ENCODE measurements at regions not wholly inside any gene's neighbourhood (a gene's known extent, or its start where the extent isn't known, plus 50 kb on each side); places are given as distances from the start of the nearest gene placed in this dataset.
"Not testable (repeated sequence)": the region's sequence is repeated elsewhere in the genome, so short reads cannot be mapped to it uniquely, and the experiment has no call there.

DNA sequence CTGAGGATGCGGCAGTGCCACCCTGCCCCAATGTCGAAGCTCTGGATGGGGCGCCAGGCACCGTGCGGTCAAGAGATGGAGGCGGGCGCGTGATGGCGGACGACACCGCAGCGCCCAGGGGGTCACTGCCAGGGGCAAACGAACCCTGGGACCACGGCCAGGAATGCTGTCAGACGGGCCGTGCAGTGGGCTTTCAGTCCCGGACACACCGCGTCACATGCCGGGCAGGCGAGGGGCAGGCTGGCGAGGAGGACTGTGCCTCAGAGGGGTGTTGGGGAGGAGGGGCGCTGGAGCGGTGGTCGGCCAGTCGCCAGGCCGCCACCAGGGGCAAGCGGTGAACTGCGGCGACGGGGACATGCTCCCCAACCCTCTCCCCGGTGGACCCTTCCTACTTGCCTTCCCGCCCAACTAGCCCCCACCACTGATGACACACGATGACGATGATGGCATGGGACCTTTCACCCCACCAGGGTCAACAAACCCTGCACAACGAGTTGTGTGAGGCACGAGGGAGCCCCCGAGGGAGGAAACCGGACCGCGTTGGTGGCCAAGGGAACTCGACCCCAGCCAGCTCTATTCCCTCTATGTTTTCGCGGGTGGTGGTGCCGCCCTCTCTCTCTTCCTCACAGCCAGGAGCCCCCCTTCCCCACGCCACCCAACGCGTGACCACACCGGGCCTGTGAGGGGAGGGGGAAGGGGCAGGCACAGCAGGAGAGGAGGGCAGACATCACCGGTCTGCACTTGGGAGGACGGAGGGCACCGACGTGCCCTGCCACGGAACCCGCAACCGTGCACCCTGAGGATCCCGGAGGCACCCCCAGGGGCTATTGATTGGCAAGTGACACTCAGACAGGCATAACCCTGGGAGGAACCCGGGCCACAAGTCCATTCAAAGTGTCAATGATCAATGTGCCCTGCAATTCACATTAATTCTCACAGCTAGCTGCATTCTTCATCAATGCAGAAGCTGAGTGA is 1960.9 kb upstream of the DEFB115 start:
- in situ Hi-C loops (cut with HindIII; ENCODE audit: low pct_unique_long_range_greater_than_20kb, low sequenced_read_pairs): no loop called here
- no peak for DNase-seq (ENCODE audit: low read depth in 1 of 2, low spot score in 1 of 2)
- TF ChIP-seq JUND (IDR thresholded peaks at IDR 0.05; ENCODE audit: low read depth): no peak

DNA sequence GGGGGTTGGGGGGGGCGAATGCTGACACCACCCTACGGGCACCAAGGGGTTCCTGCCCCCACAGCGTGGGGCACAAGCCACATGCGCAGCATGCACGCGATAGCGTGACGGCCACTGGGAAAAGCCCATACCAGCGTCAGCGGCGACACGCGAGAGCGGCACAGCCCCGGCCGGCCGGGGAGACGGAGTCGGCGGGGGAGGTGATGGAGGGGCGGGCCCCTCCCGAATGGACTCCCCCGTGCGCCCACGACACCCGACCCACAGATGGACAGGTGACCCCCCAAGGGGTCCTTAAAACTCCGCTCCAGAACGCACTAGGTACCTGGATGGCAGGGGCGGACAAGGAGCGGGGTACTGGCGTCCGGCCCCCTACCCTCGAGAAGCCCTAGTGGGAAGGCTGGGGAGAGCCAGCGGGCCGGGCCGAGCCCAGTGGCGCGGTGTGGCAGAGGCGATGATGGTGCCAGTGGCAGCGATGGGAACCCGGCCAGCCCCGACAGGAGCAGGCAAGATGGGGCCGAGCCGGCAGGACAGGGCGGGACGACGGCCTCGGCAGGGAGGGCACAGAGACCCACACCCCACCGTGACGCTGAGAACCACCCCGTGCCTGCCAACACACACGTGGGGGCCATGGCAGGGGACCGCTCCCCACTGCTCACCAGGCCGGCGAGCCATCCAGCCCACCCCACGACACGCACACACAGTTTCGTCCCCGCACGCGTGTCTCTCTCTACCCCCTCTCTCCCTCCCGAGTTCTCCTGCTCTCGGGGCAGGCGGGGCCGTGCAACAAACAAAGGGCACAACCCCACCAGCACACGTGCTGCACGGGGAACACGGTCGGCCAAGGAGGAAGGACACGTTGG is 1959.8 kb upstream of the DEFB115 start:
- in situ Hi-C loops (cut with HindIII; ENCODE audit: low pct_unique_long_range_greater_than_20kb, low sequenced_read_pairs): no loop called here
- DNase-seq (ENCODE audit: low read depth in 1 of 2, low spot score in 1 of 2): no peak
- TF ChIP-seq JUND (IDR thresholded peaks at IDR 0.05; ENCODE audit: low read depth): no peak

DNA sequence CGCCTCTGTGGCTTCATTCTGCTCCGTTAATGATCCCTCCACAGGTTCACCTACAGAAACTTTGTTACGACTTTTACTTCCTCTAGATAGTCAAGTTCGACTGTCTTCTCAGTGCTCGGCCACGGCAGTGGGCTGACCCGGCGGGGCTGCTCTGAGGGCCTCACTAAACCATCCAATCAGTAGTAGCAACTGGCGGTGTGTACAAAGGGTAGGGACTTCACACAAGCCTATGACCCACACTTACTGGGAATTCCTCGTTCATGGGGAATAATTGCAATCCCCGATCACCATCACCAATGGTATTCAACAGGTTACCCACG is 1959.2 kb upstream of the DEFB115 start:
- in situ Hi-C loops (cut with HindIII; ENCODE audit: low pct_unique_long_range_greater_than_20kb, low sequenced_read_pairs): no loop called here
- no peak for TF ChIP-seq JUND (IDR thresholded peaks at IDR 0.05; ENCODE audit: low read depth)
- no peak for DNase-seq (ENCODE audit: low read depth in 1 of 2, low spot score in 1 of 2)

DNA sequence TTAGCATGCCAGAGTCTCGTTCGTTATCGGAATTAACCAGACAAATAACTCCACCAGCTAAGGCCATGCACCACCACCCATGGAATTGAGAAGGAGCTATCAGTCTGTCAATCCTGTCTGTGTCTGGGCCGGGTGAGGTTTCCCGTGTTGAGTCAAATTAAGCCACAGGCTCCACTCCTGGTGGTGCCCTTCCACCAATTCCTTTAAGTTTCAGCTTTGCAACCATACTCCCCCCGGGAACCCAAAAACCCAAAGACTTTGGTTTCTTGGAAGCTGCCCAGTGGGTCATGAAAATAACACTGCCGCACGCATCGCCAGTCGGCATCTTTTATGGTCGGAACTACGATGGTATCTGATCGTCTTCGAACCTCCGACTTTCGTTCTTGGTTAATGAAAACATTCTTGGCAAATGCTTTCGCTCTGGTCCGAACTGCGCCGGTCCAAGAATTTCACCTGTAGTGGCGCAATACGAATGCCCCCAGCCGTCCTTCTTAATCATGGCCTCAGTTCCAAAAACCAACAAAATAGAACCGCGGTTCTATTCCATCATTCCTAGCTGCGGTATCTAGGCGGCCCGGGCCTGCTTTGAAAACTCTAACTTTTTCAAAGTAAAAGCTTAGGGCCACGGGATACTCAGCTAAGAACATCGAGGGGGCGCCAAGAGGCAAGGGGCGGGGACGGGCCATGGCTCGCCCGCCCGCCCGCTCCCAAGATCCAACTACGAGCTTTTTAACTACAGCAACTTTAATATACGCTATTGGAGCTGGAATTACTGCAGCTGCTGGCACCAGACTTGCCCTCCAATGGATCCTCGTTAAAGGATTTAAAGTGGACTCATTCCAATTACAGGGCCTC is 1958.5 kb upstream of the DEFB115 start:
- in situ Hi-C loops (cut with HindIII; ENCODE audit: low pct_unique_long_range_greater_than_20kb, low sequenced_read_pairs): no loop called here

DNA sequence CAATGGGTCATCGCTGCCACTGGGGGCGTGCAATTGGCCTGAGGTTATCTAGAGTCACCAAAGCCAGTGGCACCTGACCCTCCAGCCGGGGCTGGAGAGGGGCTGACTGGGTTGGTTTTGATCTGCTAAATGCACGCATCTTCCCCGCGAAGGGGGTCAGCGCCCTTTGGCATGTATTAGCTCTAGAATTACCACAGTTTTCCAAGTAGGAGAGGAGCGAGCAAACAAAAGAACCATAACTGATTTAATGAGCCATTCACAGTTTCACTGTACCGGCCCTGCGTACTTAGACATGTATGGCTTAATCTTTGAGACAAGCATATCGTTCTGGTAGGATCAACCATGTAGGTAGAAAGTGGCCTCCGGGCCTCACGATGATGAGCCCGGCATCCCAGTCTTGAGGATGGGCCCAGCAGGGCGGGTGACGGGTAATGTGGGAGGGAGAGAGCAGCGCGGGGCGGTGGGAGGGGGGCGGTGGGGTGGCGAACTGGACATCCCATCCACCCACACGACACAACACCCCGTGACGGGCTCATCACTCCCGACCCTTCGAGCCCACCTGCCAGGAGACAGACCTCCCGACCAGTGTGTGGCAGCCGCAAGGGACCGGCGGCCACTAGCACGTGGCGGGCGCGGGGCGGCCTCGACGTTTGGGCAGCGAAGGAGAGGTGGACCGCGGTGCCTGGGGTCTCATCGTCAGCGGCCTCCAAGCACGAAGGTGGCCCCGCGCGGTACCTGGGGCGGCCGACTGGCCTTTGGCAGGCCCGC is 1957.5 kb upstream of the DEFB115 start:
- in situ Hi-C loops (cut with HindIII; ENCODE audit: low pct_unique_long_range_greater_than_20kb, low sequenced_read_pairs): no loop called here

More for the DNA sequence above, 1958.5 kb upstream of the DEFB115 start:
- no peak for DNase-seq (ENCODE audit: low read depth in 1 of 2, low spot score in 1 of 2)
- no peak for TF ChIP-seq JUND (IDR thresholded peaks at IDR 0.05; ENCODE audit: low read depth)

DNA sequence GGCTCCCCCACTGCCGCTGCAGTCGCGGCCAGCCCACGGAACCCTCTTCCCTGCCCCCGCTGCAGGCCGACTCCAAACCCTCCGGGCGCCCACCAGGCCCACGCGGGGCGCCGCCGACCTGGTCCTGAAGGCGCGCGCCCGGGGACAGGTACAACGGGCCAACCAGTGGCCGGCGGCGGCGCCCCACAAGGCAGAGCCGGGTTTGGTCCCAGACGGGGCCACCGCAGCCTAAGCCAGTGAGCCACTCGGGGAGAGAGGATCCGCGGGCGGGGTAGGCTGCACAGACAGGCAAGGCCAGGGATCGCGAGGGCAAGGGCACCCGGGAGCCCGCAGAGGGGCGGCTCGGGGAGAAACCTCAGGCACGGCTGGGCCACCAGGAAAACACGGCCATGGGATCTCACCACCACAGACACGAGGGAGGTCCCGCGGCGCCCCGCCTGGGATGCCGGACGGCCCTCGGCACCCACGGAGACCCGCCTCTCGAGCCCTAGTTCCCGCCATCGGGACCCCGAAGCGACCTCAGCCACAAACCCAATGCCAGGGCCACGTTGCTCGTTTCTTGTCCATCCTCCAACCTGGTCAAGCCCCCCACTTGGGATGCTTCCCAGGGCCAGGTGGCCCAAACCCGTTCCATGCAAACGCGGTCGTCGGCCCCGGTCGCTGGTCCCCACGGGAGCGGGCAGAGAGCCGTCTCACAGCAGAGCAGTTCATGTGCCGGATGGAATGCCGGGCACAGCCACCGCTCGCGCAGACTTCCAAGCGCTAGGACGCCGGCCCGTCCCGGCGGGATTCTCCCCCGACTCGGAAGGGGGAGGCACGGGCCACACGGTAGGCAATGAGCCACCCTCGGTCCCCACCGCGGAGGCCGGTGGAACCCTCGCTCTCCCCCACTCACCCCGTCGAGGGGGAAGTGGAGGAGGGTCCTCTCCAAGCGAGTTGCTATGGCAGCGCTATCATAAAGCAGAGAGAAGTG is 1956.6 kb upstream of the DEFB115 start:
- DNase-seq (ENCODE audit: low read depth in 1 of 2, low spot score in 1 of 2): no peak
- TF ChIP-seq JUND (IDR thresholded peaks at IDR 0.05; ENCODE audit: low read depth): no peak
- in situ Hi-C loops (cut with HindIII; ENCODE audit: low pct_unique_long_range_greater_than_20kb, low sequenced_read_pairs): no loop called here

More for the DNA sequence above, 1957.5 kb upstream of the DEFB115 start:
- DNase-seq (ENCODE audit: low read depth in 1 of 2, low spot score in 1 of 2): no peak
- TF ChIP-seq JUND (IDR thresholded peaks at IDR 0.05; ENCODE audit: low read depth): no peak

DNA sequence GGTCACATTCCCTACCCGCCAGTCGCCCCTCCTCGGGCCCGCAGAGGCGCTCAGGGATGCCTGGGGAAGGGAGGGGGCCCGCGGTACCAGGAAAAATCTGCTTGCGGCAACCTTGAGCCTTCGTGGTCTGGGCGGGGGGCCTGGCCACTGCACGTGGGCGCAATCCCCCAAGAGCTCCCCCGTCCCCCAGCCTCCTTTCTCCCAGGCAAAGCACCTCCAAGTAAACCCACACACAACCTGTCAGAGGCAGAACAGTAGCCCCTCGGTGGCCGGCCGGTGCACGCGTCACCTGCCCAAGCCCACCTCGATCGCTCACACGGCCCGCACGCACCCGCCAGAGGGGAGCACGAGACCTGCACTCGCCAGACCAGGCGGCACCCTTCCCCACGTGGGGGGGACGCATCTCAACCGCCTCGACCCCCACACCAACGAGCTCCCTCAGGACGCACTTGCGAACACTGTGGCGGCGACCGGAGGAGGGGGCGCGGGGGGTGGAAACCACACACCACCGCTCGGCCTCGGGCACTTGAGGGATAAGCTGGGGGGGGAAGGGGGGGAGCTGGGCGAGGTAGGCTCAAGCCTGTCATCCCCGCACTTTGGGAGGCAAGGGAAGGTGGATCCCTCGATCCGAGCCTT is 1955.7 kb upstream of the DEFB115 start:
- no peak for DNase-seq (ENCODE audit: low read depth in 1 of 2, low spot score in 1 of 2)
- in situ Hi-C loops (cut with HindIII; ENCODE audit: low pct_unique_long_range_greater_than_20kb, low sequenced_read_pairs): no loop called here

DNA sequence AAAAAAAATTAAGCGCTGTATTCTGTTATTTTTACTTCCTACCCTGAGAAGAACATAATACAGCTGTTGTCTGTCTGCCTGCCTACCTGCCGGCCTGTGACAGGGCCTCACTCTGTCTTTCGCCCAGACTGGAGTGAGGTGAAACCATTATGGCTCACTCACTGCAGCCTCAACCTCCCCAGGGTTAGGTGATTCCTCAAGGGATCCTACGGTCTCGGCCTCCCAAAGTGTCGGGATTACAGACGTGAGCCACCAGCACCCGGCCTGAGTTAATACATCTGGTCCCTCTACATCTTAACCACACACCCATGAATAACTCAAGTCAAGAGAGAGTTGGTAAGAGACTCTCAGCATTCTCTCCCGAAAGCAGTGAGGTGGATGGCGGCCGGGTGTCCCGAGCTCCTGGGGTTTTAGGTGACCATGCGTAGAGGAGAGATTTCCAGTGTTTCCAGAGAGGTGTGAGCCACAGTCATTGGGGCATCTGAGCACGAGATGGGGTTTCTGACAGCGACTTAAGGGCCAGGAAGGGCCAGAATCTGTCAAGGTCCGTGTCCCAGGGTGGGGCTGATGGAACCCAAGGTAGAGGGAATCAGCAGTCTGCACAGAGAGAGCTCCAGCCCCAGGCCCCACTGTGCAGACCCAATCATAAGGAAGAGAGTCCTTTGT is 1954.4 kb upstream of the DEFB115 start:
- in situ Hi-C loops (cut with HindIII; ENCODE audit: low pct_unique_long_range_greater_than_20kb, low sequenced_read_pairs): no loop called here

More for the DNA sequence above, 1955.7 kb upstream of the DEFB115 start:
- no peak for TF ChIP-seq JUND (IDR thresholded peaks at IDR 0.05; ENCODE audit: low read depth)

DNA sequence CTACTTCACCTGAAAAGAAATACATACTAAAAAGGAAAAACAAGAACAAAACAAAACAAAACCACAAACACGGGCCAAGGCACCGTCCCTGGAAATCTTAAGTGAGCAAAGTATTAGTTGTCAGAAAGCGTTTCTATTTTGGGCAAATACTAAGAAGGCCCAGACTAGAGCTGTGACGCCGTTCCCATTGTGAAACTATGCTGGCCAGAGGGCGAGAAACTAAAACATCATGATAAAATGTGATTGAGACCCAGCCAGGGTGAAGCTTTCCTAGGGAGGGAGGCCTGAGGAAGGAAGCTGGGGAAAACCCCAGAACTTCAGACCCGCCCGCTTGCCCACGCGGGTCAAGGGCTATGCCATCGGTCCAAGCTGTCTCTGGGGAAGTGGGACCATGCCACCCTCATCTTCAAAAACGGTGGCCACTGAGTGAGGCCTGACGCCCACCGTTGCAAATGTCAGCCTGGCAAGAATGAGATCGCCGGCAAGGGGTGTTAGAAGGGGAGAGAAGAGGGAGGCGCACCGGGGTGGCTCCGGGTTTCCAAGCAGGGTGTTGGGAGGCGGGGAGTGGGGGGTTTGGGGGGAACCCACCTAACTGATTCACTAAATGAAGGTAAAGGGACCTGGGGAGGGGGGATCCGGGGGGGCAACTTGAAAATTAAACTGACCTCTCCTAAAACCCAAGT is 1950.9 kb upstream of the DEFB115 start:
- no peak for DNase-seq (ENCODE audit: low read depth in 1 of 2, low spot score in 1 of 2)
- in situ Hi-C loops (cut with HindIII; ENCODE audit: low pct_unique_long_range_greater_than_20kb, low sequenced_read_pairs): no loop called here
- no peak for TF ChIP-seq JUND (IDR thresholded peaks at IDR 0.05; ENCODE audit: low read depth)

More for the DNA sequence above, 1954.4 kb upstream of the DEFB115 start:
- no peak for TF ChIP-seq JUND (IDR thresholded peaks at IDR 0.05; ENCODE audit: low read depth)
- no peak for DNase-seq (ENCODE audit: low read depth in 1 of 2, low spot score in 1 of 2)

DNA sequence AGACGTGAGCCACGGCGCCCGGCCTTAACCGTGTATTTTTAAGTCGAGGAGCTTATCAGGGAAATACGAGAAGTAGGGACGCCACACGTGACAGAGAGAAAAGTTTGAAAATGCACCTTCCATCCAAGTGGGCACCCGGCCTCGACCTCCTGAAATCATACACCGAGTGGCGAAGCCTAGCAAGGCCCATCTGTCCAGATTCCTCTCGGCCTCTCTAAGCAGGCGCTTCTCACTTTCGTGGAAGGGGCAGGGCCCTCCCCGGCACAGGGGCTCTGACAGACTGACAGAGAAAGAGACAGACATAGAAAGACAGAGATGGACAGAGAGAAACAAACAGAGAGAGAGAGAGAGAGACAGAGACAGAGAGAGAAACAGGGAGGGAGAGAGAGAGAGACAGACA is 1950.0 kb upstream of the DEFB115 start:
- DNase-seq (ENCODE audit: low read depth in 1 of 2, low spot score in 1 of 2); in situ Hi-C loops (cut with HindIII; ENCODE audit: low pct_unique_long_range_greater_than_20kb, low sequenced_read_pairs): not testable (repeated sequence)

DNA sequence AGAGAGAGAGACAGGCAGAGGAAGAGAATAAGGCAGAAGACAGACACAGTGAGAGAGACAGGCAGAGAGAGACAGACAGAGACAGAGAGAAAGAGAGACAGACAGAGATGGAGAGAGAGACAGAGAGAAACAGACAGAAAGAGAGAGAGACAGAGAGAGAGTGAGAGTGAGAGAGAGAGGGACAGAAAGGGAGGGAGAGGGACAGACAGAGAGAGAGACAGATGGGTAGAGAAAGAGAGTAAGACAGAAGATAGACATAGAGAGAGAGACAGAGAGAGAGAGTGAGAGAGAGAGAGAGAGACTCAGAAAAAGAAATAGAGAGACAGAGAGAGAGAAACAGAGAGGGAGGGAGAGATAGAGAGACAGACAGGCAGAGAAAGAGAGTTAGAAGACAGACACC is 1948.5 kb upstream of the DEFB115 start:
- in situ Hi-C loops (cut with HindIII; ENCODE audit: low pct_unique_long_range_greater_than_20kb, low sequenced_read_pairs): not testable (repeated sequence)

DNA sequence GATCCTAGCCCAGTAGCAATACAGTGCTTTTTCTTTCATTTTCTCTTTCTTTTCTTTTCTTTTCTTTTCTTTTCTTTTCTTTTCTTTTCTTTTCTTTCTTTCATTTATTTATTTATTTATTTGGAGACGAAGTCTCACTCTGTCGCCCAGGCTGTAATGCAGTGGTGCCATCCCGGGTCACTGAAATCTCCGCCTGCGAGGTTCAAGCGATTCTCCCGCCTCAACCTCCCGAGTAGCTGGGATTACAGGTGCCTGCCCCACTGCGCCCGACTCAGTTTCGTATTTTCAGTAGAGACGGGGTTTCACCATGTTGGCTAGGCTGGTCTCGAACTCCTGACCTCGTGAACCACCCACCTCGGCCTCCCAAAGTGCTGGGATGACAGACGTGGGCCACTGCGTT is 1948.0 kb upstream of the DEFB115 start:
- DNase-seq (ENCODE audit: low read depth in 1 of 2, low spot score in 1 of 2); in situ Hi-C loops (cut with HindIII; ENCODE audit: low pct_unique_long_range_greater_than_20kb, low sequenced_read_pairs): not testable (repeated sequence)

More for the DNA sequence above, 1948.5 kb upstream of the DEFB115 start:
- DNase-seq (ENCODE audit: low read depth in 1 of 2, low spot score in 1 of 2): not testable (repeated sequence)

DNA sequence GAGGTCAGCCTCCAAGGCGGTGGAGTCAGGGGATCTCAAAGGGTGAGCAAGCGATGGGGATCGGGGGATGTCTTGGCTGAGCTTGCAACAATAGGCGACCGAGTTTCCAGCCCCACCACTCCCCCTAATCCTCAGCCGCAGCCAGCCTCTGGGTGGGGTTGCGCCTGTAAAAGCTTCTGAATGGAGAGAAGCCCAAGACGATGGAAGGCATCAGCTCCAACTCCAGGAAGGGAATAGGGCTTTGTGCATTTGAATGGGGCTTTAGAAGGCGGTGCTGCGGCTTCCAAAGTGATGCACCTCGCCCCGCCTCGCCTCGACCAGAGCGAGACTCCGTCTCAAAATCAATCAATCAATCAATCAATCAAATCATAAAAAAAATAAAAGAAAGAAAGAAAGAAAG is 1946.4 kb upstream of the DEFB115 start:
- DNase-seq (ENCODE audit: low read depth in 1 of 2, low spot score in 1 of 2); in situ Hi-C loops (cut with HindIII; ENCODE audit: low pct_unique_long_range_greater_than_20kb, low sequenced_read_pairs): not testable (repeated sequence)

DNA sequence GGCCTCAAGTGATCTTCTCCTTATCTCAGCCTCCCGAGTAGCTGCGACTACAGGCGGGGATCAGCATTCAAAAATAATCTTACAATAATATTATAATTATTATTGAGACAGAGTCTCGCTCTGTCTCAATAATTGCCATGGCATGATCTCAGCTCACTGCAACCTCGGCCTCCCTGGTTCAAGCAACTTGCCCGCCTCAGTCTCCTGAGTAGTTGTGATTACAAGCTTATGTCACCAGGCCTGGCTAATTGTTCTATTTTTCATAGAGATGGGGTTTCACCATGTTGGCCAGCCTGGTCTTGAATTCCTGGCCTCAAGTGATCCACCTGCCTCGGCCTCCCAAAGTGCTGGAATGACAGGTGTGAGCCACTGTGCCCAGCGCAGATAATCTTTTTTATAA is 1944.8 kb upstream of the DEFB115 start:
- DNase-seq (ENCODE audit: low read depth in 1 of 2, low spot score in 1 of 2); in situ Hi-C loops (cut with HindIII; ENCODE audit: low pct_unique_long_range_greater_than_20kb, low sequenced_read_pairs): not testable (repeated sequence)
